ENCODE measurements at regions not wholly inside any gene's neighbourhood (a gene's known extent, or its start where the extent isn't known, plus 50 kb on each side); places are given as distances from the start of the nearest gene placed in this dataset.

- Histone ChIP-seq H3K4me1 (no peaks in the 10 kb centered on the region), H3K27ac (no peak overlapping the region), H3K27me3 (no peaks in the 10 kb centered on the region), H3K4me3 (replicated peaks in 1 of 3) (no peak overlapping the region), H3K9me3 (no peaks in the 10 kb centered on the region), H3K36me3 (no peaks in the 10 kb centered on the region)
- intact Hi-C loops (cut with DNase I), result no loop called here
- WGBS, 2 donors, result 89 to 92% methylated on average over 21 of the region's 21 CpGs
- no peak for DNase-seq
- TF ChIP-seq CTCF (IDR thresholded peaks at IDR 0.05) (no peak), POLR2A (IDR thresholded peaks at IDR 0.05) (no peak)
These were observed 274.5 kb upstream of the C1orf174 start for GRCh38 chr1:4174291-4175200.

- intact Hi-C loops (cut with DNase I), result no loop called here
- Histone ChIP-seq H3K4me3 (replicated peaks in 1 of 3) (no peak overlapping the region), H3K4me1 (no peaks in the 10 kb centered on the region), H3K9me3 (no peaks in the 10 kb centered on the region), H3K36me3 (no peaks in the 10 kb centered on the region), H3K27ac (no peak overlapping the region), H3K27me3 (no peaks in the 10 kb centered on the region)
- WGBS, 2 donors, result 90 to 91% methylated on average over 9 to 10 of the region's 10 CpGs
- no peak for TF ChIP-seq POLR2A (IDR thresholded peaks at IDR 0.05)
- TF ChIP-seq CTCF (IDR thresholded peaks at IDR 0.05), result no peak
- no peak for DNase-seq
These were observed 275.7 kb upstream of the C1orf174 start for GRCh38 chr1:4175566-4176405.

GRCh38 chr1:4176841-4177240 lies 276.8 kb upstream of the C1orf174 start:
- Histone ChIP-seq H3K4me1 (no peaks in the 10 kb centered on the region), H3K4me3 (replicated peaks in 1 of 3) (no peak overlapping the region), H3K27me3 (no peaks in the 10 kb centered on the region), H3K27ac (no peak overlapping the region), H3K9me3 (no peaks in the 10 kb centered on the region), H3K36me3 (no peaks in the 10 kb centered on the region)
- no peak for TF ChIP-seq CTCF (IDR thresholded peaks at IDR 0.05)
- no peak for TF ChIP-seq POLR2A (IDR thresholded peaks at IDR 0.05)
- intact Hi-C loops (cut with DNase I), result no loop called here
- no peak for DNase-seq
- WGBS, 2 donors, result 66% methylated on average over 2 to 3 of the region's 3 CpGs

GRCh38 chr1:4177425-4178150 lies 277.5 kb upstream of the C1orf174 start:
- 88 to 92% methylated on average over 21 of the region's 21 CpGs for WGBS, 2 donors
- Histone ChIP-seq H3K36me3 (no peaks in the 10 kb centered on the region), H3K4me3 (replicated peaks in 1 of 3) (no peak overlapping the region), H3K27me3 (no peaks in the 10 kb centered on the region), H3K4me1 (no peaks in the 10 kb centered on the region), H3K27ac (no peak overlapping the region), H3K9me3 (no peaks in the 10 kb centered on the region)
- intact Hi-C loops (cut with DNase I), result no loop called here
- DNase-seq, result no peak
- TF ChIP-seq POLR2A (IDR thresholded peaks at IDR 0.05) (no peak), CTCF (IDR thresholded peaks at IDR 0.05) (no peak)

Measured in thyroid gland (tissue), 4 donors.